IMR-90 (cell line): ENCODE measurements at regions not wholly inside any gene's neighbourhood (a gene's known extent, or its start where the extent isn't known, plus 50 kb on each side); places are given as distances from the start of the nearest gene placed in this dataset.

Experiments
- ATAC-seq: fragments of 200-7000 bp; cut with Tn5 transposase; 2 replicates; pipeline ENCODE4 v1.9.1; 2020; ENCODE audit warnings: low read depth, mild to moderate bottlenecking, moderate library complexity
- BruUV-seq: library from RNA; stranded (reverse); fragments of 400-500 nt; replicated peaks from 2 replicates; lab custom pipeline; 2021; lab: Mats Ljungman, UMichigan
- CTCF ChIA-PET: fragments of 300-600 bp; formaldehyde crosslinking; extraction: SDS; loops from one replicate; lab custom pipeline; 2021; ENCODE audit warnings: antibody characterized with exemption; lab: Yijun Ruan, JAX
- POLR2A ChIA-PET: fragments of 300-600 bp; sonication (Branson Sonifier 250); formaldehyde crosslinking; loops from one replicate; lab custom pipeline; 2022; ENCODE audit warnings: antibody characterized with exemption; ENCODE audit not compliant: unreplicated experiment; lab: Charles Lee
- DNase-seq: peaks from one replicate; pipeline ENCODE4 v3.0.0; 2013
- H2AFZ ChIP-seq: replicated peaks from 2 replicates; pipeline ENCODE3; 2013; ENCODE audit warnings: low read length, mild to moderate bottlenecking; ENCODE audit not compliant: poor library complexity
- H2AK5ac ChIP-seq: 2 replicates; pipeline ENCODE4 v1.6.1; 2013; ENCODE audit warnings: low read depth, low read length, inconsistent platforms
- H2AK9ac ChIP-seq: replicated peaks from 2 replicates; pipeline ENCODE3; 2013; ENCODE audit warnings: mild to moderate bottlenecking, low read depth, low read length, moderate library complexity; ENCODE audit not compliant: poor library complexity
- H2BK120ac ChIP-seq: 2 replicates; pipeline ENCODE4 v1.6.1; 2013; ENCODE audit warnings: low read depth, low read length, inconsistent platforms
- H2BK15ac ChIP-seq: 3 replicates; pipeline ENCODE4 v1.6.1; 2013; ENCODE audit warnings: low read depth, low read length, inconsistent platforms
- H2BK20ac ChIP-seq: 2 replicates; pipeline ENCODE4 v1.6.1; 2013; ENCODE audit warnings: low read depth, mild to moderate bottlenecking, inconsistent platforms, low read length, moderate library complexity
- H2BK5ac ChIP-seq: 2 replicates; pipeline ENCODE4 v1.6.1; 2013; ENCODE audit warnings: mild to moderate bottlenecking, low read depth, low read length, inconsistent platforms; ENCODE audit not compliant: poor library complexity, severe bottlenecking
- H3K14ac ChIP-seq: replicated peaks from 2 replicates; pipeline ENCODE4 v1.6.1; 2013; ENCODE audit warnings: low read depth, low read length, inconsistent platforms
- H3K18ac ChIP-seq: 2 replicates; pipeline ENCODE4 v1.6.1; 2013; ENCODE audit warnings: low read depth, low read length, control low read depth
- H3K23ac ChIP-seq: 2 replicates; pipeline ENCODE4 v1.6.1; 2013; ENCODE audit warnings: low read depth, low read length, inconsistent platforms
- H3K27ac ChIP-seq: 2 replicates; pipeline ENCODE4 v1.5.1; 2013; ENCODE audit warnings: mild to moderate bottlenecking, control low read depth, low read length; ENCODE audit not compliant: insufficient read depth
- H3K27me3 ChIP-seq: 2 replicates; pipeline ENCODE4 v1.6.1; 2013; ENCODE audit warnings: low read length; ENCODE audit not compliant: control insufficient read depth, insufficient read depth
- H3K36me3 ChIP-seq: 2 replicates; pipeline ENCODE4 v1.6.1; 2013; ENCODE audit warnings: low read length, mixed read lengths; ENCODE audit not compliant: control insufficient read depth, insufficient read depth
- H3K4ac ChIP-seq: 2 replicates; pipeline ENCODE4 v1.6.1; 2013; ENCODE audit warnings: low read depth, low read length, inconsistent platforms
- H3K4me1 ChIP-seq: 2 replicates; pipeline ENCODE4 v1.6.1; 2013; ENCODE audit warnings: low read length, mixed read lengths; ENCODE audit not compliant: control insufficient read depth, insufficient read depth
- H3K4me2 ChIP-seq: 2 replicates; pipeline ENCODE4 v1.6.1; 2013; ENCODE audit warnings: low read depth, mild to moderate bottlenecking, control low read depth, low read length, moderate library complexity
- H3K4me3 ChIP-seq: 2 replicates; pipeline ENCODE4 v1.5.1; 2013; ENCODE audit warnings: low read depth, mild to moderate bottlenecking, control low read depth, low read length, moderate library complexity; ENCODE audit not compliant: insufficient read depth
- H3K56ac ChIP-seq: 2 replicates; pipeline ENCODE4 v1.6.1; 2013; ENCODE audit warnings: low read length, inconsistent platforms; ENCODE audit not compliant: insufficient read depth; ENCODE audit errors: extremely low read depth
- H3K79me1 ChIP-seq, 2 experiments: 2 replicates each; pipeline ENCODE4 v1.6.1; 2013; ENCODE audit warnings: low read length in 2 of 2, inconsistent platforms in 1 of 2, low read depth in 1 of 2
- H3K9ac ChIP-seq: 2 replicates; pipeline ENCODE4 v1.6.1; 2013; ENCODE audit warnings: low read depth, low read length, control low read depth
- H3K9me1 ChIP-seq: 2 replicates; pipeline ENCODE4 v1.6.1; 2013; ENCODE audit warnings: low read length, inconsistent platforms; ENCODE audit not compliant: insufficient read depth
- H3K9me3 ChIP-seq: 2 replicates; pipeline ENCODE4 v1.6.1; 2013; ENCODE audit warnings: low read length; ENCODE audit not compliant: control insufficient read depth, insufficient read depth
- H4K20me1 ChIP-seq: 2 replicates; pipeline ENCODE4 v1.6.1; 2013; ENCODE audit warnings: low read length, inconsistent platforms; ENCODE audit not compliant: insufficient read depth
- H4K5ac ChIP-seq: 2 replicates; pipeline ENCODE4 v1.6.1; 2013; ENCODE audit warnings: mild to moderate bottlenecking, low read depth, low read length, control low read depth
- H4K8ac ChIP-seq, 2 experiments: 2 replicates each; pipeline ENCODE4 v1.6.1; 2013; ENCODE audit warnings: low read depth in 2 of 2, low read length in 2 of 2, control low read depth in 1 of 2, inconsistent platforms in 1 of 2
- H4K91ac ChIP-seq: 2 replicates; pipeline ENCODE4 v1.6.1; 2013; ENCODE audit warnings: low read depth, low read length, inconsistent platforms; ENCODE audit not compliant: insufficient read depth
- MAZ ChIP-seq: IDR thresholded peaks from 2 replicates; pipeline ENCODE4 v1.6.1; 2012; ENCODE audit warnings: low read depth, mild to moderate bottlenecking, low read length, improper control_type of control experiment, moderate library complexity, borderline replicate concordance
- WGBS, 2 experiments: methylation state at CpG; one replicate each; pipeline versions ENCODE4 v1.1.5 to v1.1.7; 2013; ENCODE audit warnings: missing lambda C conversion rate in 2 of 2; ENCODE audit not compliant: insufficient read length in 1 of 2; ENCODE audit errors: extremely low coverage in 2 of 2; 5-methylcytosine and 5-hydroxymethylcytosine counted together
- dilution Hi-C: fragments of 300-500 bp; cut with HindIII; formaldehyde crosslinking; loops from one replicate; pipeline ENCODE4 v1.14.3; 2018; ENCODE audit warnings: low sequenced_read_pairs; ENCODE audit not compliant: unreplicated experiment
- in situ Hi-C: fragments of 300-500 bp; cut with MboI; formaldehyde crosslinking; loops from 3 replicates; pipeline ENCODE4 v1.14.3; 2019; ENCODE audit warnings: low sequenced_read_pairs, inconsistent platforms, mixed read lengths
- intact Hi-C: fragments of 100-400 bp; cut with micrococcal nuclease; formaldehyde crosslinking; loops from 2 replicates; pipeline ENCODE4 v1.10.0; 2022

DNA sequence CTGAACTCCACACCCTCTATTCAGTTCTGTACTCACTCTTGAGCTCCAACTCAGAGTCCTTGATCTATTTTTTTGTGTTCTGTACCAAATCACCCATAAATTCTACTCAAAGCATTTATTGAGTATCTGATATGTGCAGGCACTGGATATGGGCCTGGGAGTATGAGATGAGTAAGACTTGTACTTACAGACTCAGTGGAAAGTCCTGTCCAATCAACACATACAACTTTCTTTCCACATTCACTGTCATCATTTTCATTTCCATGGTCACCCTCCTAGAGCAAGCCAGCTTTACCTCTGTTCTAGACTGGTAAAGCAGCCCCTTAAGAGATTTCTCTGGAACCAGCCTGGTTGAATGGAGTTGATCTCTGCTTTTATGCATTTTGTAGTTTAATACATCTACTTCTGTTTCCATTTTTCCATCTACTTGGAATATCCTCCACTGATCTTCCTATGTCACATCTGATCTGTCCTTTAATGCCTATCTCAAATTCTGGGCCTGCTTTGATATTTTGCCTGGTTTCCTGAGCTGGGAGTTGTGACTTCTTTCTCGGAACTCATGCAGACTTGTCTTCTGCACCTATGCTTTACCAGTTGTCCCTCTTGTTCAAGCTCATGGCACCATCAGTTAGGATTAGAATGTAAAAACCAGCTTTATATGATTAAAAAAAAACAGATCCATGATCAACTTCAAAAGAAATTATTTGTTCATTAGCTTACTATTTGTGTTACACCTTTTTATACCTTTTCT is 96.9 kb upstream of the GLS start:
- Histone ChIP-seq H2AFZ (no peak overlapping the region), H3K9ac (no peak overlapping the region), H3K36me3 (no peaks in the 10 kb centered on the region), H3K9me1 (no peaks in the 10 kb centered on the region), H2AK5ac (no peak overlapping the region), H3K4ac (no peak overlapping the region), H4K91ac (no peak overlapping the region), H3K18ac (no peak overlapping the region), H3K4me2 (no peak overlapping the region), H2BK15ac (no peak overlapping the region), H3K27ac (no peak overlapping the region), H2AK9ac (no peak overlapping the region), H3K4me1 (peaks cover 2% of the 10 kb centered on the region; the same call in 1 of the 2 replicates), H3K4me3 (no peak overlapping the region), H2BK20ac (no peak overlapping the region), H3K23ac (no peak overlapping the region), H2BK5ac (no peak overlapping the region), H4K8ac (no peak overlapping the region), H3K79me1 (no peaks in the 10 kb centered on the region), H3K27me3 (peaks cover 6% of the 10 kb centered on the region; the same call in 1 of the 2 replicates), H3K56ac (no peak overlapping the region), H4K20me1 (no peaks in the 10 kb centered on the region), H3K14ac (no peak overlapping the region), H2BK120ac (no peak overlapping the region), H4K5ac (no peak overlapping the region), H3K9me3 (peaks cover 8% of the 10 kb centered on the region)
- in situ Hi-C loops: loop anchor here (10.0 to 25.0 kb wide), 2 partner anchors 171 to 354 kb away; no protein-coding TSS in a partner anchor
- dilution Hi-C loops: no loop called here
- ChIA-PET CTCF (interaction anchor here (1.4 kb wide), 1 partner anchor 200 kb away, joined by 3 read pairs; no protein-coding TSS in a partner anchor), POLR2A (no interaction called here)
- no CpG with 5 or more reads among the region's 1 CpG for WGBS, 2 experiments
- DNase-seq (no peak), ATAC-seq (no peak)
- intact Hi-C loops: loop anchor here (5.0 kb wide), 1 partner anchor 164 kb away; no protein-coding TSS in a partner anchor
- no TSS peak for BruUV-seq
- no peak for TF ChIP-seq MAZ
